HEK293T (cell line): ENCODE measurements at regions not wholly inside any gene's neighbourhood (a gene's known extent, or its start where the extent isn't known, plus 50 kb on each side); places are given as distances from the start of the nearest gene placed in this dataset.

ENCODE experiments used
- ARNT ChIP-seq: fragments of 450-650 bp; IDR thresholded peaks from 2 replicates; pipeline ENCODE4 v1.6.1; 2017; ENCODE audit warnings: mild to moderate bottlenecking
- ELF4 ChIP-seq: fragments of 450-650 bp; IDR thresholded peaks from 2 replicates; pipeline ENCODE4 v1.6.1; 2017; ENCODE audit warnings: antibody characterized with exemption
- FOXK2 ChIP-seq: fragments of 450-650 bp; IDR thresholded peaks from 2 replicates; pipeline ENCODE4 v1.6.1; 2016; ENCODE audit warnings: mild to moderate bottlenecking
- FOXM1 ChIP-seq: fragments of 450-650 bp; IDR thresholded peaks from 2 replicates; pipeline ENCODE4 v1.6.1; 2017; ENCODE audit warnings: mild to moderate bottlenecking, borderline replicate concordance
- L3MBTL2 ChIP-seq: fragments of 450-650 bp; conservative IDR thresholded peaks from 2 replicates; pipeline ENCODE4 v1.6.1; 2016; ENCODE audit warnings: mild to moderate bottlenecking
- PKNOX1 ChIP-seq: fragments of 450-650 bp; IDR thresholded peaks from 2 replicates; pipeline ENCODE4 v1.6.1; 2016
- SP1 ChIP-seq: fragments of 450-650 bp; IDR thresholded peaks from 2 replicates; pipeline ENCODE4 v1.6.1; 2017
- SUZ12 ChIP-seq: fragments of 450-650 bp; IDR thresholded peaks from 2 replicates; pipeline ENCODE4 v1.6.1; 2016; ENCODE audit warnings: mild to moderate bottlenecking
- TARDBP ChIP-seq: fragments of 450-650 bp; IDR thresholded peaks from 2 replicates; pipeline ENCODE4 v1.6.1; 2016
- ZNF384 ChIP-seq: fragments of 450-650 bp; IDR thresholded peaks from 2 replicates; pipeline ENCODE4 v1.6.1; 2016

- TF ChIP-seq ARNT (no peak), FOXK2 (no peak), SP1 (no peak), SUZ12 (no peak), ZNF384 (no peak), ELF4 (no peak), FOXM1 (no peak), TARDBP (no peak), L3MBTL2 (no peak), PKNOX1 (no peak)
Measured at GRCh38 chr17:52242268-52242667, 83.8 kb upstream of the CA10 start.
